Activated CD8-positive, alpha-beta T cell treated with anti-CD3 and anti-CD28 coated beads, Interleukin-2, amount 10 ng/mL, durations not matched to agents 7 days and 5 days (primary cell): ENCODE measurements at regions not wholly inside any gene's neighbourhood (a gene's known extent, or its start where the extent isn't known, plus 50 kb on each side); places are given as distances from the start of the nearest gene placed in this dataset.

Experiments used
- ATAC-seq: fragments of 150-1000 bp; cut with Tn5 transposase; one replicate; pipeline ENCODE4 v1.10.0; 2021; ENCODE audit warnings: moderate library complexity
- CTCF ChIA-PET: fragments of 350-600 bp; sonication (Branson Sonifier 250); formaldehyde crosslinking; loops from one replicate; lab custom pipeline; 2021; ENCODE audit warnings: antibody characterized with exemption; lab: Charles Lee
- POLR2A ChIA-PET: fragments of 350-600 bp; sonication (Branson Sonifier 250); formaldehyde crosslinking; loops from one replicate; lab custom pipeline; 2021; ENCODE audit warnings: antibody characterized with exemption; lab: Charles Lee
- DNase-seq: peaks from one replicate; pipeline ENCODE4 v3.0.0-alpha.2; 2020
- H3K27ac Mint-ChIP-seq: one replicate; pipeline ENCODE4 v1.8.0; 2021; ENCODE audit warnings: mild to moderate bottlenecking, mixed read lengths
- H3K27me3 Mint-ChIP-seq: one replicate; pipeline ENCODE4 v1.8.0; 2021; ENCODE audit warnings: low read depth, mixed read lengths
- H3K36me3 Mint-ChIP-seq: one replicate; pipeline ENCODE4 v1.8.0; 2021; ENCODE audit warnings: low read depth, mixed read lengths
- H3K4me1 Mint-ChIP-seq: one replicate; pipeline ENCODE4 v1.8.0; 2021; ENCODE audit warnings: low read depth, mixed read lengths
- H3K4me3 Mint-ChIP-seq: one replicate; pipeline ENCODE4 v1.8.0; 2021; ENCODE audit warnings: mild to moderate bottlenecking, mixed read lengths
- H3K9me3 Mint-ChIP-seq: one replicate; pipeline ENCODE4 v1.8.0; 2022; ENCODE audit warnings: mixed read lengths; ENCODE audit not compliant: insufficient read depth

DNA sequence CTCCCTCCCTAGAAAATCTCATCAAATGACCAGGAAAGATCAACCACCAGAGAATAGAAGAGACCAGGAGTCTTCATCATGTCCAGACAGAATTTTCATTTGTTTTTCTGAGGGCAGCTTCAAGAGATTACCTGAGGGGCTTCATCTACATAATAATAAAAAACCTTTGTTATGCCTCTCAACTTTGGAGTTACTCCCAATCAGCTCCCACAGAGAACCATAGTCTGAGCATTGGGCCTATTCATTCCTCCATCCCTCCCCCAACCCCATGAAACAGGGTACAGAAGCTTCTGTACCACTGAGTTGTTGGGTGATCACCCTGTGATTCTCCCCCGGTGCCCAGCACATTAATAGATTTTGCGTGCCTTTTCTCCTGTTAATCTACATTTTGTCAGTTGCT is 53.3 kb upstream of the PRRC2C start:
- Mint-ChIP-seq H3K4me3 (no peak overlapping the region), H3K27me3 (no peaks in the 10 kb centered on the region), H3K4me1 (peaks cover 8% of the 10 kb centered on the region), H3K9me3 (no peaks in the 10 kb centered on the region), H3K27ac (no peak overlapping the region), H3K36me3 (no peaks in the 10 kb centered on the region)
- ChIA-PET CTCF (no interaction called here), POLR2A (no interaction called here)
- no peak for ATAC-seq
- no peak for DNase-seq

DNA sequence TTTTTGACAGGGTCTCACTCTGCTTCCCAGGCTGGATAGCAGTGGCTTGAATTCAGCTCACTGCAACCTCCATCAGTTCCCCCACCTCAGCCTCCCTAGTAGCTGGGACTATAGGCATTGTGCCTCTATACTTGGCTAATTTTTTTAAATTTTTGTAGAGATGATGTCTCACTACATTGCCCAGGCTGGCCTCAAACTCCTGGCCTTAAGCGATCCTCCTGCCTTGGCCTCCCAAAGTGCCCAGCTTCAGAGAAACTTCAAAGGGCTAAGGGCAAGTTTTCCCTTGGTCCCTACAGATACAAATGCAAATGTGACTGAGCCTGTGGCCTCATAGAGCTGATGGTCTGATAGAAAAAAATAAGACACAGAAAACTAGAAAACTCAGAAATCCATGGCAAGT is 52.9 kb upstream of the PRRC2C start:
- no peak overlapping the region for H3K27ac Mint-ChIP-seq
- H3K4me1 Mint-ChIP-seq: peaks cover 8% of the 10 kb centered on the region
- ChIA-PET POLR2A (no interaction called here), CTCF (no interaction called here)
- H3K36me3 Mint-ChIP-seq: no peaks in the 10 kb centered on the region
- no peaks in the 10 kb centered on the region for H3K9me3 Mint-ChIP-seq
- no peak for DNase-seq
- H3K27me3 Mint-ChIP-seq: no peaks in the 10 kb centered on the region
- no peak for ATAC-seq
- no peak overlapping the region for H3K4me3 Mint-ChIP-seq

DNA sequence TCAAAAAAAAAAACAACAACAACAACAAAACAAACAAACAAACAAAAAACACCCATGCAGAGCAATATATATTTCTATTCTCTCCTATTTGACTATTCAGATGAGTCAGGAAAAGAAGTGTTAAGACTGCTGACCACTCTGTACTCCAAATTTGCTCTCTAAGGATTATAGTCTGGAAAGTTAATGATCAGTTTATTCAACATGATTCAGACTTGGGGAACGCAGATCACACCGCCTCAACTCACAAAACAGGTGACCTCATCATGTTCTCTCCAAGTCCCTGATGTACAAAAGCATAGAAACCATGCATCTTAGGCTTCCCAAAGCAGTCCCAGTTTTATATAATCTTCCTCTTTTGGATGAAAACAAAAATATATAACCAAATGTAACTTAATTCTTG is 51.9 kb upstream of the PRRC2C start:
- POLR2A ChIA-PET: no interaction called here
- DNase-seq: no peak
- no peak for ATAC-seq
- CTCF ChIA-PET: no interaction called here
- H3K27me3 Mint-ChIP-seq: no peaks in the 10 kb centered on the region
- H3K4me1 Mint-ChIP-seq: peaks cover 8% of the 10 kb centered on the region
- no peaks in the 10 kb centered on the region for H3K36me3 Mint-ChIP-seq
- no peaks in the 10 kb centered on the region for H3K9me3 Mint-ChIP-seq
- no peak overlapping the region for H3K4me3 Mint-ChIP-seq
- H3K27ac Mint-ChIP-seq: no peak overlapping the region

DNA sequence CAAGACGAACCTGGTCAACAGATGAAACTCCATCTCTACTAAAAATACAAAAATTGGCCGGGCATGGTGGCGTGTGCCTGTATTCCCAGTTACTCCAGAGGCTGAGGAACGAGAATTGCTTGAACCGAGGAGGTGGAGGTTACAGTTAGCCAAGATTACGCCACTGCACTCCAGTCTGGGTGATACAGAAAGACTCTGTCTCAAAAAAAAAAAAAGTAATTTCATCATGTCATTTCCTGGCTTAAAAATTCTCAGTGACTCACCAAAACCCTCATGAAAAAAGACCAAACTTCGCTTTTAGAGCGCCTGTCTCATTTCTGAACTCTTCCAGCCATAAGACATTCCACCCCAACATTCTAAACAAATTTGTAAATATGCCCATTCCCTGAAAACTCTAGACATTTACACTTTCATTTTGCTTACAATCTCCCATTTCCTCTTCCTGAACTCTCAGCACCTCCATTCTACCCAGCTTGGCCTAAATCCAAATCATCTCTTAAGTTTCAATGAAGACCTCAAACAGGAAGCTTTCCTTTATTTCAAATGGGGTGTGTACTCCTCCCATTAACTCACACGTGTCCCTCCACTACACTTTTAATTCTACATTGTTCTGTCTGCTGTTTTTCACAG is 50.5 kb upstream of the PRRC2C start:
- Mint-ChIP-seq H3K27me3 (no peaks in the 10 kb centered on the region), H3K27ac (peak overlapping the region; percentile 51), H3K4me1 (peaks cover 8% of the 10 kb centered on the region), H3K9me3 (no peaks in the 10 kb centered on the region), H3K4me3 (peak overlapping the region; percentile 1), H3K36me3 (no peaks in the 10 kb centered on the region)
- POLR2A ChIA-PET: no interaction called here
- ATAC-seq (no peak), DNase-seq (no peak)
- CTCF ChIA-PET: no interaction called here
